Nephron progenitor cell (in vitro differentiated cells): ENCODE measurements at regions not wholly inside any gene's neighbourhood (a gene's known extent, or its start where the extent isn't known, plus 50 kb on each side); places are given as distances from the start of the nearest gene placed in this dataset.

Source experiments
- DNase-seq: peaks from one replicate; pipeline ENCODE4 v3.0.0; 2021
- H3K27ac Mint-ChIP-seq: 2 replicates; pipeline ENCODE4 v1.8.0; 2021; ENCODE audit warnings: mild to moderate bottlenecking, moderate library complexity, mixed read lengths
- H3K27me3 Mint-ChIP-seq: 2 replicates; pipeline ENCODE4 v1.8.0; 2021; ENCODE audit warnings: mild to moderate bottlenecking, low read depth, mixed read lengths; ENCODE audit not compliant: poor library complexity
- H3K36me3 Mint-ChIP-seq: 2 replicates; pipeline ENCODE4 v1.8.0; 2021; ENCODE audit warnings: low read depth, mixed read lengths
- H3K4me1 Mint-ChIP-seq: 2 replicates; pipeline ENCODE4 v1.8.0; 2021; ENCODE audit warnings: mixed read lengths
- H3K4me3 Mint-ChIP-seq: 2 replicates; pipeline ENCODE4 v1.8.0; 2021; ENCODE audit warnings: mild to moderate bottlenecking, moderate library complexity, mixed read lengths
- H3K9me3 Mint-ChIP-seq: 2 replicates; pipeline ENCODE4 v1.8.0; 2021; ENCODE audit warnings: mild to moderate bottlenecking, moderate library complexity, mixed read lengths
- TF ChIP-seq, protein P1 (sequence below): fragments of 200-600 bp; sonication (generic); IDR thresholded peaks from 2 replicates; pipeline ENCODE4 v1.5.0; 2021; ENCODE audit warnings: antibody characterized with exemption

DNA sequence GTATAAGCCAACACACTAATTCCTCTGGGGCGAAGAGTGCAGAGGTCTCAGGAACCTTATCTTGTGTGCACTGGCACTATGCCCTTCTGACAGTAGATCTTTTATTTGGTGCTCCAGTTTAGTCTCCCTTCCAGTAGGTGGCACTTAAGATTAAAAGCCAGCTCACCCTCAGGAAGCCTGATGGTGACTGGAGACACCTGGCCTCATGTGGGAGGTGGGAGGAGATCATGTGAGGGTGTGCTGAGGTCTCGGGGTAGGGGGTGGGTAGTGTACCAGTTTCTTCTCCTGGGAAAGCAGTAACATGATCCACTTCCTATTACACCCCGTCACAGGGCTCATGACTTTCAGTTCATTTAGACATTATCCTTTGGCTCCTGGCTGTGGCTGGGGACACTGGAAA lies 654.9 kb downstream of the ADCYAP1 start:
- no peaks in the 10 kb centered on the region for H3K36me3 Mint-ChIP-seq
- H3K4me3 Mint-ChIP-seq: no peak overlapping the region
- DNase-seq: no peak
- TF ChIP-seq, protein P1, sequence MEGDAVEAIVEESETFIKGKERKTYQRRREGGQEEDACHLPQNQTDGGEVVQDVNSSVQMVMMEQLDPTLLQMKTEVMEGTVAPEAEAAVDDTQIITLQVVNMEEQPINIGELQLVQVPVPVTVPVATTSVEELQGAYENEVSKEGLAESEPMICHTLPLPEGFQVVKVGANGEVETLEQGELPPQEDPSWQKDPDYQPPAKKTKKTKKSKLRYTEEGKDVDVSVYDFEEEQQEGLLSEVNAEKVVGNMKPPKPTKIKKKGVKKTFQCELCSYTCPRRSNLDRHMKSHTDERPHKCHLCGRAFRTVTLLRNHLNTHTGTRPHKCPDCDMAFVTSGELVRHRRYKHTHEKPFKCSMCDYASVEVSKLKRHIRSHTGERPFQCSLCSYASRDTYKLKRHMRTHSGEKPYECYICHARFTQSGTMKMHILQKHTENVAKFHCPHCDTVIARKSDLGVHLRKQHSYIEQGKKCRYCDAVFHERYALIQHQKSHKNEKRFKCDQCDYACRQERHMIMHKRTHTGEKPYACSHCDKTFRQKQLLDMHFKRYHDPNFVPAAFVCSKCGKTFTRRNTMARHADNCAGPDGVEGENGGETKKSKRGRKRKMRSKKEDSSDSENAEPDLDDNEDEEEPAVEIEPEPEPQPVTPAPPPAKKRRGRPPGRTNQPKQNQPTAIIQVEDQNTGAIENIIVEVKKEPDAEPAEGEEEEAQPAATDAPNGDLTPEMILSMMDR: no peak
- no peak overlapping the region for H3K27ac Mint-ChIP-seq
- H3K9me3 Mint-ChIP-seq: peaks cover 18% of the 10 kb centered on the region
- no peaks in the 10 kb centered on the region for H3K27me3 Mint-ChIP-seq
- peaks cover 17% of the 10 kb centered on the region for H3K4me1 Mint-ChIP-seq

- TF ChIP-seq, protein P1: no peak
- no peak for DNase-seq
- no peak overlapping the region for H3K27ac Mint-ChIP-seq
- H3K36me3 Mint-ChIP-seq: no peaks in the 10 kb centered on the region
- H3K9me3 Mint-ChIP-seq: no peaks in the 10 kb centered on the region
- H3K4me1 Mint-ChIP-seq: peaks cover 11% of the 10 kb centered on the region
- no peaks in the 10 kb centered on the region for H3K27me3 Mint-ChIP-seq
- no peak overlapping the region for H3K4me3 Mint-ChIP-seq
Measured at GRCh38 chr18:1564793-1565192, 660.1 kb downstream of the ADCYAP1 start.

- H3K27ac Mint-ChIP-seq: no peak overlapping the region
- H3K27me3 Mint-ChIP-seq: no peaks in the 10 kb centered on the region
- DNase-seq: no peak
- H3K4me3 Mint-ChIP-seq: no peak overlapping the region
- H3K9me3 Mint-ChIP-seq: no peaks in the 10 kb centered on the region
- no peaks in the 10 kb centered on the region for H3K4me1 Mint-ChIP-seq
- H3K36me3 Mint-ChIP-seq: no peaks in the 10 kb centered on the region
- TF ChIP-seq, protein P1: no peak
Measured at GRCh38 chr18:1571206-1571605, 666.5 kb downstream of the ADCYAP1 start.

DNA sequence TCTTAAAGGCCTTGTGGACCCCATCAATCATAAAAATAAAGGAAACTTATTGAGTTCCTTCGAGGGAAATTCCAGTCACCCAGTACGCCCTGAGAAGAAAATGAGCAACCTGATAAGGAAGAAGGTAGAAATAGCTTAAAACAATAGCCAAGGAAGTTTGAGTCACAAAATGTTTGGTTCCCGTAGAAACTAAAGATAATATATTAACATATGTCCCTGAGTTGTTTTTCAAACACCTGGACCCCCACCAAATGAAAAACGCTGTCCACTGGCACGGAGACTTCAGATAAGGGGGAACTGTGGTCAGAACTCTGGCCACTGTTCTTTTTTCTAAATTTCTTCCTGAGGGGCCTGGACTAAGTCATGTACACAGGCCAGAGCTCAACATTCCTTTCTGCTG lies 669.1 kb downstream of the ADCYAP1 start:
- Mint-ChIP-seq H3K9me3 (no peaks in the 10 kb centered on the region), H3K4me3 (no peak overlapping the region), H3K27ac (no peak overlapping the region), H3K36me3 (no peaks in the 10 kb centered on the region), H3K4me1 (no peaks in the 10 kb centered on the region), H3K27me3 (no peaks in the 10 kb centered on the region)
- DNase-seq: no peak
- TF ChIP-seq, protein P1: no peak

- H3K27ac Mint-ChIP-seq: no peak overlapping the region
- no peaks in the 10 kb centered on the region for H3K4me1 Mint-ChIP-seq
- no peaks in the 10 kb centered on the region for H3K9me3 Mint-ChIP-seq
- H3K36me3 Mint-ChIP-seq: no peaks in the 10 kb centered on the region
- H3K27me3 Mint-ChIP-seq: no peaks in the 10 kb centered on the region
- DNase-seq: no peak
- H3K4me3 Mint-ChIP-seq: no peak overlapping the region
- TF ChIP-seq, protein P1: no peak
Measured at GRCh38 chr18:1575084-1575483, 670.4 kb downstream of the ADCYAP1 start.

DNA sequence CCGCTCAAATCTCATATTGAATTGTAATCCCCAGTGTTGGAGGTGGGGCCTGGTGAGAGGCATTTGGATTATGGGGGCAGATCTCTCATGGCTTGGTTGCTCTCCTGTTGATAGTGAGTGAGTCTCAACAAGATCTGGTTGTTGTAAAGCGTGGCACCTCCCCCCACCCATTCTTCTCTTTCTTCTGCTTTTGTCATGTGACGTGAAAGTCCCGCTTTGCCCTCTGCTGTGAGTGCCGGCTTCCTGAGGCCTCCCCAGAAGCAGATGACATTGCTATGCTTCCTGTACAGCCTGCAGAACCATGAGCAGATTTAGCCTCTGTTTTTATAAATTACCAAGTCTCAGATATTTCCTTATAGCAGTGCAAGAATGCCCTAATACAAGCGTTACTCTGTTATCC lies 673.8 kb downstream of the ADCYAP1 start:
- no peaks in the 10 kb centered on the region for H3K9me3 Mint-ChIP-seq
- TF ChIP-seq, protein P1: no peak
- H3K27me3 Mint-ChIP-seq: no peaks in the 10 kb centered on the region
- no peak for DNase-seq
- H3K4me1 Mint-ChIP-seq: no peaks in the 10 kb centered on the region
- H3K36me3 Mint-ChIP-seq: no peaks in the 10 kb centered on the region
- no peak overlapping the region for H3K27ac Mint-ChIP-seq
- no peak overlapping the region for H3K4me3 Mint-ChIP-seq
